HG02588 (cell line): ENCODE measurements at regions not wholly inside any gene's neighbourhood (a gene's known extent, or its start where the extent isn't known, plus 50 kb on each side); places are given as distances from the start of the nearest gene placed in this dataset.
"Not testable (repeated sequence)": the region's sequence is repeated elsewhere in the genome, so short reads cannot be mapped to it uniquely, and the experiment has no call there.

ENCODE experiments used
- ATAC-seq: cut with Tn5 transposase; IDR thresholded peaks from one replicate; pipeline ENCODE4 v1.9.1; 2021; ENCODE audit warnings: mild to moderate bottlenecking, moderate library complexity; ENCODE audit not compliant: unreplicated experiment

DNA sequence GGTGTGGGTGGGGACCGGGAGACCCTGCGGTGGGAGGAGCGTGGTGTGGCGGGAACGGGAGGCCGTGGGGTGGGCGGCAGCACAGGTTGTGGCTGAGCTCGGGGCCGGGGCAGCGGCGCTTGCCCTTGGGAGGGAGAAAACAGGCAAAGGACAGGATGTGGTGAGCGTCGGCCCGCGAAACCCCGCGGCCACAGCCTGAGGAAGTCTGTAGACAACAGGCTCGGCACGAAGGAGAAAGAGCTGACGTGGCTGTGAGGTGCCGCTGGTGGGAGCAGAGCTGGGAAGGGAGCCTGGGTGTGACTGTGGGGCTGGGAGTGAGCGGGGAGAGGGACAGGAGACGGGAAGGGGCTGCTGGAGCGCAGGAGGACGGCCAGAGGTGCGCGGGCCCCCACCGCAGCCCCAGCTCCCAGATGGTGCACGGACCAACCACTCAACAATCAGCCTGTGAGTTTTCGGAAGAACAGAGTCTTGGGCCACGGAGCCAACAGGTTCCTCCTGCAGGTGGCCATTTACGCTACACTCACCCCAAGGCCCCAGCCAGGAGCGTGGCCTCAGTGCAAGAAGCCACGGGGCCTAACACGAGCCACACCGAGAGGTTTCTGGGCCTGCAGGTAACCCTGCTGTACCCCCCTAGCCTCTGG is 202.8 kb downstream of the DLL1 start:
- ATAC-seq = peak; percentile 55

DNA sequence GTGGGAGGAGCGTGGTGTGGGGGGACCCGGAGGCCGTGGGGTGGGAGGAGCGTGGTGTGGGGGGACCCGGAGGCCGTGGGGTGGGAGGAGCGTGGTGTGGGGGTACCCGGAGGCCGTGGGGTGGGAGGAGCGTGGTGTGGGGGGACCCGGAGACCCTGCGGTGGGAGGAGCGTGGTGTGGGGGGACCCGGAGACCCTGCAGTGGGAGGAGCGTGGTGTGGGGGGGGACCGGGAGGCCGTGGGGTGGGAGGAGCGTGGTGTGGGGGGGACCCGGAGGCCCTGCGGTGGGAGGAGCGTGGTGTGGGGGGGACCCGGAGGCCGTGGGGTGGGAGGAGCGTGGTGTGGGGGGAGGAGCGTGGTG is 203.5 kb downstream of the DLL1 start:
- ATAC-seq = not testable (repeated sequence)

DNA sequence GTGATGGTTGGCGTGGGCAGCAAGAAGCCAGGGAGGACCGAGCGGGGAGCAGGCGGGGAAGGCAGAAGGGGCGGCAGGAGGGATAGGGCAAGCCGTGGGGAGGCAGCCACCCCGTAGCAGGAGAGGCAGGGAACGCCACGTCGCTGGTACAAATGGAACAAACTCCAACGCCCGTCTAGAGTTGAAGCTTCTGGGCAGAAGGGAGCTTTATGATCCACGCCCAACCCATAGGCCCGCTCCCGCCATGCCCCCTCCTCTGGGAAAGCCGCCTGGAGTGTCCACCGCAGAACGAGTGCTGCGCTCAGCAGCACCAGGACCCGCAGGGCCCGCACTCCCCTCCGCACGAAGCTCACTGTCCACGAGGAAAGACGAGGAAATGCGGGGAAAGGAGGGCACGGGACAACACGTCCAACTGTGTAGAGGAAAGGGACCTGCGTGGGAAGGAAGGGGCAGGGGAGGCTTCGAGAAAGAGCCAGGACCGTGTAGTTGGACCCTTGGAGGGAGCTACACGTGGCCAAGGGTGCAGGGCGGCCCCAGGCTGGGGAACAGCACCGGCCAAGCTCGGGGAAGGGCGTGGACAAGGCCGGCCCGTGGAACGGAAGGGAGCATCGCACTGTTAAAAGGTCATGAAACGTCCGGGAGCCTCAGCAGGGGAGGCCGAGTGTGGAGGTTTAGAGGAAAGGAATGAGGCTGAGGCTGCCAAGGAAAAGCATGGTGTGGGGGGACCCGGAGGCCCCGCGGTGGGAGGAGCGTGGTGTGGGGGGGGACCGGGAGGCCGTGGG is 204.0 kb downstream of the DLL1 start:
- no peak for ATAC-seq

DNA sequence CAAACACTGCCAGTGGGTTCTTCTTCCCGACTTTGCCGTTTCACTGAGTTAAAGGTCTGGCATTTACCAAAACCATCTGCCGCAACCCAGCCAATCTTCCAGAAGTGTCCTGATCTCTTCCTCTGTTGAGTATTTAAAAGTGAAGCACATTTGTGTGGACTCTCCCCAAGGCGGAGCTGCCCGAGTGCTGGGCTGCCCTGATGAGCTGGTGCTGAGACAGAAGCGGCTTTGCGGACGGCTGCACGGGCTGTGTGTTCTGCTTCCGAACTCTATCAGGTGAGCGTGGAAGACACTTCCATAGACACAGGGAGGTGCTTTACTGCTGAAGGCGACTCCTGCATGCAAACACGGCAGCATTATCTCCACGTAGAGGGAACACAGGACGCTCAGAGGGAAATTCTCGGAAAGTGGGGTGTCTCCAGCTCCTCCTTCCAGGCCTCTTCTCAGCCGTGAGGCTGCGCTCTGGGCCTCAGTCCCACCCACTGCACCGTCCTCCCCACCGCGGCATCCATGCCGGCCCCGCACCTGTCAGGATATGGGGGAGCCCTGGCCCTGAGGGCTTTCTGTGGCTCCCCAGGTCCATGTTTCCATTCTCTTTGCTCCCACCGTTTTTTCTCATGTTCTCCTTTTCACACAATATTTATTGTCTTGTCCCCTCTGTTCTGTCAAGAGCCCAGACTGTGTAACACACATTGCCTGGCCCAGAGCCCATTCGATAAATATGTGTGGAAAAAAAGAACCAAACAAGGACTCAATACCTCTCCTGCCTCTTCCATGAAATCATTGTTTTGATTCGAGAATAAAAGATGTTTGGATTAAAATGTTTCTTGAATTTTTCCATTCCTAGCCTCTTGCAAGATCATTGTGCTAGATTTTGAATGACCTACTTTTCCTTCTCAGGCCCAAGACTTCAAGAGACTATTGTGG is 205.1 kb downstream of the DLL1 start:
- no peak for ATAC-seq

DNA sequence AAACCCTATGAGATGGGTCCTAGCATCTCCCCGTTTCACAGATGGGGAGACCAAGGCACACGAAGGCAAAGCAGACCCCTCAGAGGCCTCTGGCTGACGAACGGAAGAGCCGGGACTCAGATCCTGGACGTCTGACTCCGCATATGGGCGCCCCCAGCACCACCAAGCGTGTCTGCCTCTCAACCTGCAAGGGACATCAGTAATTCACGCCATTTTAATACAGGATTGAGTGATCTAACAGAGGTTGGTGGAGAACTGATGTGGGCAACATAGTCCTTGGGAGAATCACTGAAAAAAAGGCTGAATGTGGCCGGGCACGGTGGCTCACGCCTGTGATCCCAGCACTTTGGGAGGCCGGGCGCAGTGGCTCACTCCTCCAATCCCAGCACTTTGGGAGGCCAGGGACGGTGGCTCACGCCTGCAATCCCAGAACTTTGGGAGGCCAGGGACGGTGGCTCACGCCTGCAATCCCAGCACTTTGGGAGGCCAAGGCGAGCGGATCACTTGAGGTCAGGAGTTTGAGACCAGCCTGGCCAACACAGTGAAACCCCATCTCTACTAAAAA is 206.6 kb downstream of the DLL1 start:
- no peak for ATAC-seq

DNA sequence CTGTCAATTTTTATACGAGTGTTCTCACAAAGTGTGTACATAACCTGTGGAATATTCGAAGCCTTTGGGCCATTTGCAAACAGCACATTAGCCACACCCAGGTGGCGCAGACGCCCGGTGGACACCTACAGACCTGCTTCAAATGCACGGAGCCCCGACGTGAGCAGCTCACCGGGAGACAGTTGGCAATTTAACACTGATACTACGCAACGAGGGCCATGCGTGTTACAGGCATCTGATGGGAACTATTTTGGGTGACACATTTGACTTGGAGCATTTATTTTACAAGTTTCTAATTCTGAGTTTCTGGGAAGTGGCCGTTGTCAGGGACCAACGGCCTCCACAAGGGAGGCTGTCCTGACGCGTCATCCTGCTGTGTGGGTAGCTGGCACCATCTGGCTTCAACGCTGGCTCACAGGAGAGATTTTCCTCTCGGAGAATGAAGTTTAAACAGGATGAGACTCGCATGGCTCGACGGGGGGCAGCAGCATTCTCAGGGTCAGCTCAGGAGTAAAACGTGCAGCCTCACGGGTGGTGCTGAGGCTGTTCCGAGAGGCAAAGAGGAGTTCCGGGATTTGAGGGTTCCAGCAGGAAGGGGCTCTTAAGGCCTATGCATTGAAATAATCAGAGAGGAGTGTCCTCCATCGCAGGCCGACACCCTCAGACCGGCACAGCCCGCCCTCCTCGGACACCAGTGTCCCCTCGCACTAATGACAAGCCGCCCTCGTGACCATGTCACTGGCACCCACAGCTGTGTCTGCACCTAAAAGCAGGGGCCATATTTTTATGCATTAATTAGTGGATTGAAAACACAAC is 207.4 kb downstream of the DLL1 start:
- ATAC-seq = no peak

DNA sequence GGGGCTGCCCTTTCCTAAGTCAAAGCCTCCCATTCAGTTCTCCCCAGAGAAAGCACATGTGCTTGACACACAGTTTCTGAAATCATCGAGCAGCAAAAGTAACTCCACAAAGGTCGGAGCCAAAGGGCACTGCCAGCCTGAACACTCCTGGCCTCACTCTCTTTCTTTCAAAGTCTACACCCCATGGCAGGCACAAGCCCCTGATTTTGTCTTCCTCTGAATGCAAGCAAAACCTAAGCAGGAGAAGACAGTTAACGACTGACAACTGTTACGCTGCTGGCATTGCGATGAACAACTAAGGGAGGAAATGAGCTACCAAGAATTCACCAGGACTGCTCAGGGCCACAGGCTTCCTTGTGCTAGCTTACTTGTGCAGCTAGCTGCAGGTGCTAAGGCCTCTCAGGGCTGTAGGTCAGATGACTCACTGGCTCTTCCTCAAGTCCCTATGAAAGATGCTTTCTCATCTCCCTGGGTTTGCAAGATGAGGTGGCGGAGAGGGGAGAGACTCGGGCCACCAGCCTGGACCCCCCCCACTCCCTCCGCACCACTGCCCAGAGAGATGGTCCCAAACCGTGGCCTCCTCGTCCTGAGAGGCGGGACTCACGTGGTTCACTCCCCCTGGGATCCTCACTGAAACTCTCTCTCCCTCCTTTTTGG is 208.2 kb downstream of the DLL1 start:
- no peak for ATAC-seq

DNA sequence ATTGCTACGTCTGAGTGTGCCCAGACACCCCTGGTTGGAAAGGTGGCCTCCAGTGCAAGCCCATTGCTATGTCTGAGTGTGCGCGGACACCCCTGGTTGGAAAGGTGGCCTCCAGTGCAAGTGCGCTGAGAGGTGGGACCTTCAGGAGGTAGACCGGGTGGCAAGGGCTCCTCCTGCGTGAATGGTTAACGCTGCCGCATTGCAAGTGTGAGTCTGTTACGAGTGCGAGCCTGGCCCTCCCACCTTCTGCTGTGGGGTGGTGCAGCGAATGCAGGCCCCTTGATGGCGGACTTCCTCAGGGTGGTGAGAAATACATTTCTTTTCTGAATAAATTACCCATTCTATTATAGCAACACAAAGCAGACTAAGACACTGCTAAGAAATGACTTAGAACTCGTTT is 208.8 kb downstream of the DLL1 start:
- no peak for ATAC-seq

DNA sequence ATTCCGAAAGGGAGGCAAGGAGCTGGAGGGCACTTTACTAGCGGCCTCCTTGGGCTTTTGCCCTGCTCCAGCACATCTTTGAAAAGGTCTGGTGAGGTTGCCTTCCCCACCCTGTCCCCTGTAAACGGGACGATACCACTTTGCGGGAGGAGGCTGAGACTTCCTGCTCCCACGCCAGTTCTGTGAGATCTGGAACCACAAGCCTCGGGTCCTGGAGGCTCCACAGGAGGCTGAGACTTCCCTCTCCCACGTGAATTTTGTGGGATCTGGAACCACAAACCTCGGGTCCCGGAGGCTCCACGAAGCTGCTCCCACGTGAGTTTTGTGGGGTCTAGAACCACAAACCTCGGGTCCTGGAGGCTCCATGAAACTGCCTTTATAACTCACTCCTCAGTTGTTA is 209.3 kb downstream of the DLL1 start:
- no peak for ATAC-seq

DNA sequence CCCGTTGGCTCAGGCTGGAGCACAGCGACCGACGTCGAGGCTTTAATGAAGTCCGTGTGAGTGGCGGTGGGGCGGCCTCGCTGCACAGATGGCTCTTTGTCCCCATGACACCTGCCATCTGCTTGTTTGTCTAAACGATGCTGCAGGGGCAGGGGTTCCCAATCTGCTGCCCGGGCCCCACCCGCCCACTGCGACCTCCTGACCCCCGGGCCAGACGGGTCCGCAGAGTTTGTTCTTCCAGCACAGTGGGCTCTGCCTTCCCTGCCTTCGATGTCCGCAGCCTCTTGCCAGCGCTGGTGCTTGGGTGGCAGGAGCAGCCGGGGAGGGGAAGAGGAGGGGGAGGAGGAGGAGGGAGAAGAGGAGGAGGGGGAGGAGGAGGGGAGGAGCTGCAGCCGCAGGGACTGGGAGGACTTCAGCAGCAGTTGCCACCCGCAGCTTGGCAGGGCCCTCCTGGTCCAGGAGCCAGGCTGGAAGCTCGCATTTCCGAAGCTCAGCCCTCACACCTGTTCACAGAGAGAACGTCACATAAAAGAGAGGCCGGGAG is 210.0 kb downstream of the DLL1 start:
- ATAC-seq = no peak

DNA sequence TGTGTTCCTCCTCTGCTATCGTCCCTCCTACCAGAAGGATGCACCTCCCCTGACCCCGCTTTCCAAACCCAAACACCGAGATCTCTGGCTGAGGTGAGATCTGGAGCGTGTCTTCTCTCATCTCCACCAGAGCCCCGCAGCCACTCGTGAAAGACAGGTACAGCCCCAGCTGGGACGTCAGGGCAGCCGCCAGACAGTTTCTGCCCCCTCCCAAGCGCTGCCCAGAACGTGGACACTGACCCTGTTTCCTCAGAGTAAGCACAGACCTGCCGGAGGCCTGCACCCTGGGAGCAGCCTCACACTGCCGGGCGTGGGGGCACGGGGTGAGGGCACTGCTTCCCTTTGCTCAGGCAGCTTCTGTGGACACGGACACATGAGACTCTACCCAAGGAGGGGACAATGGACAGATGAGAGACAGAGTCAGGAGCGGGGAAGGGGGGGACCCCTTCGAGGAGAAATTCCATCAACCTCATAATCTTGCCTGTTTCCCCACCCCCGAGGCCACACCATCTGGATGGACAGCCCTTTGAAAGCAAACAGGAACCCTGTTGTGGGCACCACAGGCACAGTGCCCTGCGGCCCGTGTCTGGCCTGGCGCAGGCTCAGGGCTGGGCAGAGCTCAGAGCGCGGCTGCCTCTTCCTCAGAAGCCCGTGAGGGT is 210.6 kb downstream of the DLL1 start:
- no peak for ATAC-seq

DNA sequence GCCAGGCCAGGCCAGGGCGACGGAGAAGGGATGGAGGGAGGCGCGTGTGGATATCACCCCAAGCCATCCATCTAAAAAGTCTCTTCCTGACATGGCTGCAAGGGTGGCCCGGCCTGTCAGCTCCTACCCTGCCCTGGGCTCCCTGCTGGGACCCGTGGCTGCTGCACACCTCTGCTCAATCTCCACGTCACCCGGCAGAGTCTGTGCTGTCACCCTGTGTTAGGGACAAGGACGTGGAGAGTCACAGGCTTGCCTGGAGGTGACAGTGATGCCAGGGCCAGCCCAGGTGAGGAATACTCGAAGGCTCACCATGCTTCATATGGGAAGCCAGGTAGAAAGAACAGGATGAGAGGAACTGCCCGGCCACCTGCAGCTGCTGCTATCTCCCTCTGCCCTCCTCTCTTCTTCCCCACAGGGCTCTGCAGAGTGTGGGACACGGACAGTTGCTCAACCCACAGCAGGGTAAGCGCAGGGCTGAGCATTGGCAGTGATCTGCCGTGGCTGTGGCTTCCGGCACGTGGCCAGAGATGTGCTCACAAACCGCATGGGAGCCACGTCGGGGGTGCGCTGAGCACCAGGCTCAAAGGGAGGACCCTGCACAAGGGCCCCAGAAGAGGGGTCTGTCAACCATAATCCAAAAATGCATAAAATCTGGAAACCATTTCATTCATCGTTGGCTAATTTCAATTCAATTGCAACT is 214.3 kb downstream of the DLL1 start:
- ATAC-seq = no peak

DNA sequence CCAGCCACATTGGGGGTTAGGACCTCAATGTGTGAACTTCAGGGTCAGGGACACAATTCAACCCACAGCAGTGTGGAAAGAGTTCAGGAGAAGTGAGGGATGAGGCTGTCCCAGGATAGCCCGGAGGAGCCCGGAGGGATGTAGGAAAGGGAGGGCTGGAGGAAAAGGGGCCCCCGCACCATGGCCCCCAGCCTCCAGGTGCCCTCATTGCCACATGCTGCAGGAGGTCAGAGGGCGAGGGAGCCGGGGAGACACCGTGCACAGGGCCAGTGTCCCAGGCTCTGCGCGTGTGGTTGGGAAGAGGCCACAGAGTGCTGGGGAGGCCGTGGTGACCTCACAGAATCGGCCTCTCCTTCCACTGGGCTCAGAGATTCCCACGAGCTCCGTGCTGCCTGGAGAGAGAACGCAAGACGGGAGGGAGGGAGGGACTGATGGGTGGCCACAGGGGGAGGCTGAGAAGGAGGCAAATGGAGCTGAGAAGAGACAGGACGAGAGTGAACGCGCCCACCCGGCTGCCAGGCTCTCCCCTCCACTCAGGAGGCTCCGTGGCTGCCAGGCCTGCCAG is 215.1 kb downstream of the DLL1 start:
- no peak for ATAC-seq

DNA sequence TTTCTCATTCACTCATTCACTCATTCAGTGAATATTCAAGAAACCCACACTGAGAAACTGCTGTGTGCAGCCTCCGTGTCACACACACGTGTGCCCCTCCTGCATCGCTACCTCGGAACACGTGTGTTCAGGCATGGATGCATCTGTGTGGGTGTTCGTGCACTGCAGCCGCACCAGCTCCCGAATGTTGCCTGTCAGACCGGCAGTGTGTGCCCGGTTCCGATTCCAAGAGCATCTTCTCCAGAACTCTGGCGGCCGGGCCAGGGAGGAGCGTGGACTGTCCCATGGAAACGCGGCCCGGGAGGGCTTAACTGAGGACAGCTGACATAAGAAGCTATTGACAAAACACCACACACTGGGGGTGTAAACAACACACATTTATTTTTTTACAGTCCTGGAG is 216.0 kb downstream of the DLL1 start:
- no peak for ATAC-seq

DNA sequence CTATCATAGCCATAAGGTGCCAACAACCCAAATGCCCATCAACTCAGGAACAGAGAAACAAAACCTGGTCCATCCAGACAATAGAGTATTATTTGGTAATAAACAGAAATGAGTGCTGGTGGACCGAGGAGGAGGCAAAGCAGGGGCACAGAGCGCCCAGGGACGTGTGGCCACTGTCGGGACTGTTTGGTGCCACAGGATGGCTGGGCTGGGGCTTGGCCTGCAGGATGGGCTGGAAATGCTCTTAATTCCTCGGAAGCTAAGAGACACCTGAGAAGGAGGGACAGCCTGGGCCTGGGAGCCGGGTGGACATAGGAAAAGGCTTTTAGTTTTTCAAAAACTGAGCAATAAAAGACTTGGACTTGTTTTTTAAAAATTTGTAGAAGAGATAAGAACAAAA is 216.4 kb downstream of the DLL1 start:
- ATAC-seq = no peak

DNA sequence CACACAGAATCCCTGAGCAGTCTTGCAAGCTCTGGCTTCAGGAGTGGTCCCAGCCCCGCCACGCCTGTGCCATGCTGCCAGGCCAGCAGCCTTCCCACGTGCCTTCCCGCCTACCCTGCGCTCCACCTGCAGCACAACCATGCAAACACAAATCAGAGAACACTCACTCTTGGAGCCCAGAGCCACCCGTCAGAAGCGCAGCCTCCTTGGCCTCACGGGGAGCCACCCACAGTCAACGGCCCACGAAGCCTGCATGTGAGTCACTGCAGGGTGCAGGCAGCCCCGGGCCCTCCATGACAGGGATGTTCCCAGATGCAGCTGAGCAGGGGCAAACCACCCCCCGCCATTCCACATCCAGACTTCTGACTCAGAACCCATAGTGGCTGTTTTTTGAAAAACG is 217.0 kb downstream of the DLL1 start:
- ATAC-seq = no peak

DNA sequence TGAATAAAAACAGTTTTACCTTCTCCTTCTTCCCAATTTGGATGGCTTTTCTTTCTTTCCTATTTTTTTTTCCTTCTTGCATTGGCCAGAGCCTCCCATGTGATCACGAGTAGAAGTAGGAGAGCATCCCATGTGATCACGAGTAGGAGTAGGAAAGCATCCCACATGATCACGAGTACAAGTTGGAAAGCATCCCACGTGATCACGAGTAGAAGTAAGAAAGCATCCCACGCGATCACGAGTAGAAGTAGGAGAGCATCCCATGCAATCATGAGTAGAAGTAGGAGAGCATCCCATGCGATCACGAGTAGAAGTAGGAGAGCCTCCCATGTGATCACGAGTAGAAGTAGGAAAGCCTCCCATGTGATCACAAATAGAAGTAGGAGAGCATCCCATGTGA is 218.6 kb downstream of the DLL1 start:
- no peak for ATAC-seq

DNA sequence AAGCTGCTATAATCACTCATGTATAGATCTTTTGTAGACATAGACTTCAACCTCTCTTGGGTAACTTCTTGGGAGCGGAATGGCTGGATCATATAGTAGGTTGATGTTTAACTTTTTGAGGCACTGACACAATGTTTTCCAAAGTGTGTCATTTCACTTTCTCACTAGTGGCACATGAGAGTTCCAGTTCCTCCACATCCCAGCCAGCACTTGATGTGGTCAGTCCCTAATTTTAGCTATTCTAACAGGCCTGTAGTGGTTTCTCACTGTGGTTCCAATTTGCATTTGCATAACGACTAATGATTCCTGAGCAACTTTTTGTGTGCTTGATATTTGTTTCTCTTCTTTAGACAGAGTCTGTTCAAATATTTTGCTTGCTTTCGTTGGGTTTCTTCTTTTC is 221.3 kb downstream of the DLL1 start:
- no peak for ATAC-seq
